ENCODE measurements at regions not wholly inside any gene's neighbourhood (a gene's known extent, or its start where the extent isn't known, plus 50 kb on each side); places are given as distances from the start of the nearest gene placed in this dataset.

- TF ChIP-seq SIN3A (IDR thresholded peaks at IDR 0.05; ENCODE audit: borderline replicate concordance, insufficient read depth, low read length) (no peak), POLR2AphosphoS5 (IDR thresholded peaks at IDR 0.05; ENCODE audit: low read depth, low read length) (no peak), FOXP2 (optimal IDR thresholded peaks at IDR 0.05; ENCODE audit: borderline replicate concordance, extremely low read depth, extremely low read length, insufficient read depth) (no peak), TAF1 (IDR thresholded peaks at IDR 0.05; ENCODE audit: borderline replicate concordance, insufficient read depth, low read length) (no peak), REST (IDR thresholded peaks at IDR 0.05; ENCODE audit: insufficient read depth in 1 of 2, low read depth in 2 of 2, low read length in 2 of 2) (no peak)
Measured at GRCh38 chr11:21761000-21761399, 431.9 kb upstream of the ANO5 start.

- TF ChIP-seq FOXP2 (optimal IDR thresholded peaks at IDR 0.05; ENCODE audit: borderline replicate concordance, extremely low read depth, extremely low read length, insufficient read depth) (no peak), REST (IDR thresholded peaks at IDR 0.05; ENCODE audit: insufficient read depth in 1 of 2, low read depth in 2 of 2, low read length in 2 of 2) (no peak), TAF1 (IDR thresholded peaks at IDR 0.05; ENCODE audit: borderline replicate concordance, insufficient read depth, low read length) (no peak), POLR2AphosphoS5 (IDR thresholded peaks at IDR 0.05; ENCODE audit: low read depth, low read length) (no peak), SIN3A (IDR thresholded peaks at IDR 0.05; ENCODE audit: borderline replicate concordance, insufficient read depth, low read length) (no peak)
Measured at GRCh38 chr11:21768388-21768787, 424.5 kb upstream of the ANO5 start.

GRCh38 chr11:21769188-21769587 lies 423.7 kb upstream of the ANO5 start:
- TF ChIP-seq REST (IDR thresholded peaks at IDR 0.05; ENCODE audit: insufficient read depth in 1 of 2, low read depth in 2 of 2, low read length in 2 of 2), result no peak
- no peak for TF ChIP-seq SIN3A (IDR thresholded peaks at IDR 0.05; ENCODE audit: borderline replicate concordance, insufficient read depth, low read length)
- TF ChIP-seq POLR2AphosphoS5 (IDR thresholded peaks at IDR 0.05; ENCODE audit: low read depth, low read length), result no peak
- TF ChIP-seq TAF1 (IDR thresholded peaks at IDR 0.05; ENCODE audit: borderline replicate concordance, insufficient read depth, low read length), result no peak
- no peak for TF ChIP-seq FOXP2 (optimal IDR thresholded peaks at IDR 0.05; ENCODE audit: borderline replicate concordance, extremely low read depth, extremely low read length, insufficient read depth)

- TF ChIP-seq REST (IDR thresholded peaks at IDR 0.05; ENCODE audit: insufficient read depth in 1 of 2, low read depth in 2 of 2, low read length in 2 of 2) (no peak), TAF1 (IDR thresholded peaks at IDR 0.05; ENCODE audit: borderline replicate concordance, insufficient read depth, low read length) (no peak), FOXP2 (optimal IDR thresholded peaks at IDR 0.05; ENCODE audit: borderline replicate concordance, extremely low read depth, extremely low read length, insufficient read depth) (no peak), SIN3A (IDR thresholded peaks at IDR 0.05; ENCODE audit: borderline replicate concordance, insufficient read depth, low read length) (no peak), POLR2AphosphoS5 (IDR thresholded peaks at IDR 0.05; ENCODE audit: low read depth, low read length) (no peak)
Measured at GRCh38 chr11:21771097-21771496, 421.8 kb upstream of the ANO5 start.

GRCh38 chr11:21774212-21774611 lies 418.7 kb upstream of the ANO5 start:
- TF ChIP-seq REST (IDR thresholded peaks at IDR 0.05; ENCODE audit: insufficient read depth in 1 of 2, low read depth in 2 of 2, low read length in 2 of 2) (no peak), SIN3A (IDR thresholded peaks at IDR 0.05; ENCODE audit: borderline replicate concordance, insufficient read depth, low read length) (no peak), FOXP2 (optimal IDR thresholded peaks at IDR 0.05; ENCODE audit: borderline replicate concordance, extremely low read depth, extremely low read length, insufficient read depth) (no peak), TAF1 (IDR thresholded peaks at IDR 0.05; ENCODE audit: borderline replicate concordance, insufficient read depth, low read length) (no peak), POLR2AphosphoS5 (IDR thresholded peaks at IDR 0.05; ENCODE audit: low read depth, low read length) (no peak)
